ENCODE measurements at regions not wholly inside any gene's neighbourhood (a gene's known extent, or its start where the extent isn't known, plus 50 kb on each side); places are given as distances from the start of the nearest gene placed in this dataset.
"Not testable (repeated sequence)": the region's sequence is repeated elsewhere in the genome, so short reads cannot be mapped to it uniquely, and the experiment has no call there.

GRCh38 chr21:31530897-31531705, 128.4 kb upstream of the SOD1 start:
- no peak for DNase-seq

DNA sequence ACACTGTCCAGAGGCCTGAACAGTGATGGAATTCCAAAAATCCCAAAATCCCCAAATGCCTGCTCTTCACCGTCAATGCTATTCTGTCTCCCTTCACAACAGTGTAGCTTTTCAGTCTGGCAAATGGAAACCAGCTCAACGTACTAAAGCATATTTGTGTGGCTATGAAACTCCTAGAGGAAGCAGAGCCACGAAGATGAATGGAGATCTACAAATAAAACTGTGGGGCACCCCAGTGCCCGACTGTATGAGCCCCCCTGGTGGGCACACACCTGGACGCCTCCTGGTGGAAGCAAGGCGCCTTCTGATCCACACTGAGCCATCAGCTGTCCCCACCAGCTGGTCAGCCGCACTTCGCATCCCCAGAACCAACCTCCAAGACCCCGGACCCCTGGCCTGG, 129.1 kb upstream of the SOD1 start:
- DNase-seq = no peak

GRCh38 chr21:31529406-31529805, 130.1 kb upstream of the SOD1 start:
- DNase-seq = no peak

GRCh38 chr21:31526040-31526439, 133.5 kb upstream of the SOD1 start:
- DNase-seq = no peak

DNA sequence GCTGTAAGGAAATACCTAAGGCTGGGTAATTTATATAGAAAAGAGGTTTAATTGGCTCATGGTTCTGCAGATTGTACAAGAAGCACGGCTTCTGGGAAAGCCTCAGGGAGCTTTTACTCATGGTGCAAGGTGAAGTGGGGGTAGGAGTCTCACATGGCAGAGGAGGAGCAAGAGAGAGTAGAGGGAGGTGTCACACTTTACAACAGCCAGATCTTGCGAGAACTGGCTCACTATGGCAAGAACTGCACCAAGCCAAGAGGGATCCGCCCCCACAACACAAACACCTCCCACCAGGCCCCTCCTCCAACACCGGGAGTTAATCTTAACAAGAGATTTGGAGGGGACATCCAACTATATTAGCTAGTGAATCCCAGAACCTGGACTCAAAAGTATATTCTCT, 135.4 kb upstream of the SOD1 start:
- no peak for DNase-seq

DNA sequence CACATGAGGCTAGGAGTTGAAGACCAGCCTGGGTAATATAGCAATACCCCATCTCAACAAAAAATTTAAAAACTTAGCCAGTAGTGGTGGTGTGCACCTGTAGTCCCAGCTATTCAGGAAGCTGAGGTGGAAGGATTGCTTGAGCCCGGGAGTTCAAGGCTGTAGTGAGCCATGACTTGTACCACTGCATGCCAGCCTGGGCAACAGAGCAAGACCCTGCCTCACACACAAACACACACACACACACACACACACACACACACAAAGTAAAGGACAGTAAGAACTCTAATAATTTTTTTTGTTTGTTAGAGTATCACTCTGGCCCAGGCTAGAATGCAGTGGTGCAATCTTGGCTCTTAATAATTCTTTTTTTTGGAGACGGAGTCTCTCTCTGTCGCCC, 138.0 kb upstream of the SOD1 start:
- no peak for DNase-seq

GRCh38 chr21:31520561-31521098, 138.9 kb upstream of the SOD1 start:
- DNase-seq = no peak

DNA sequence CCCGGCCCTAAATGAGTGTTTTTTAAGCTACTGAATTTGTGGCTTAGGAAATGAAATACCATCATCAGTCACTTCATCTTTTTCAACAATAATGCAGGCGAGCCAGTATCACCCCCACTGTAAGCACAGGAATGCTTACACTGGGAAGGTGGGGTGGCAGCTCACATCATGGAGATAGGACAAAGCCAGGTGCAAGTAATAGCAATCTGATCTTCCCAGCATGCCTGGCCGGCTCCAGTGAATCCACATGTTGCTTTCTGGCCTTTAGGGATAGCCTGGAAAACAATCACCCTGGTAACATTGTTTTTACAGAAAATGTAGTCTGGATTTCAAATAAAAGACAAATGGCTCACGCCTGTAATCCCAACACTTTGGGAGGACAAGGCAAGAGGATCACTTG, 140.9 kb upstream of the SOD1 start:
- no peak for DNase-seq

DNA sequence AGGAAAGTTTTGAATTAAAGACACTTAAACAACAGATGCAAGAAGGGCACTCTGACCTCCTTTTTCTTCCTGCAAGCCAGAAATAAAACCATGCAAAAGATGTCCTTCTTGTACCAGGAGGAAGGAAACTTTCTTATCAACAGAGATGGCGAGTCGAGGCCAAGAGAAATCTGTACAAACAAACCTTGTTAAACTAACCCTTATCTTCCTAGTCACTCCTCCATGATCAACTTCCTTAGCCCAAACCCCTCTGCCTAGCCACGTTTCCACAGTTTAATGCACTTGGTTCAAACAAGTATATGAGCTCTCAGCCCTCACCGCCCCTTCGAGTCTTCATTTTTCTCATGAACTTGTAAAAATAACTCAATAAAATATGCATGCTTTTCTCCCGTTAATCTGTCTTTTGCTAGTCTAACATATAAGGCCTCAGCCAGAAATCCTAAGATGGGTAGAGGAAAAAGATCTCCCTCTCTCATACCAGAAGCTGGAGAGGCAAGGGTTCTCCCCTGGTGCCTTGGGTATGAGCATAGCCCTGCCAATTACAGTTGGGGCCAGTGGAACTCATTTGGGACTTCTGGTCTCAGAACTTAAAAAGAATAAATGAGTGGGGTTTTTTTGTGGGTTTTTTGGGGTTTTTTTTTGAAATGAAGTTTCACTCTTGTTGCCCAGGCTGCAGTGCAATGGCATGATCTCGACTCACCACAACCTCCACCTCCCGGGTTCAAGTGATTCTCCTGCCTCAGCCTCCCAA, 141.7 kb upstream of the SOD1 start:
- no peak for DNase-seq

DNA sequence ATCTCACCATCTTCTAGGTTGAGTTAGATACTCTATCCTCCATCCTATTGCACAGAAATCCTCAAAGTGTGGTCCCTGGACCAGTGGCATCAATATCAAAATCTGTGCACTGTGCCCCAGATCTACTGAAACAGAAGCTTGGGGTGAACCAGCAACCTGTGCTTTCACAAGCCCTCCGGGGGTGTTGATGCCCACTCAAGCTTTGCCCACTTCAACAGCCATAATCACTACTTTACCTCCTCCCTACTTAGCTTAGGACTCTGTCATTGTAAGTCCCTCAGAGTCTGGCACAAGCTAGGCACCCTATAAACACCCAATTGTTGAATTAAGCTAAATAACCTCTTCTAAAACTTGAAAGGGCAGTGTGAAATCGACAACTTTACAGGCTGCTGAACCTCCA, 144.2 kb upstream of the SOD1 start:
- no peak for DNase-seq

- no peak for DNase-seq
Measured at GRCh38 chr21:31514598-31514997, 144.9 kb upstream of the SOD1 start.

- DNase-seq = not testable (repeated sequence)
Measured at GRCh38 chr21:31513541-31513940, 146.0 kb upstream of the SOD1 start.

GRCh38 chr21:31511999-31512398, 147.5 kb upstream of the SOD1 start:
- DNase-seq = not testable (repeated sequence)

- DNase-seq = no peak
Measured at GRCh38 chr21:31511258-31511657, 148.2 kb upstream of the SOD1 start.

GRCh38 chr21:31509194-31510017, 150.1 kb upstream of the SOD1 start:
- DNase-seq = peak; percentile 94

- DNase-seq = no peak
Measured at GRCh38 chr21:31505975-31506374, 153.5 kb upstream of the SOD1 start.

GRCh38 chr21:31503939-31504338, 155.6 kb upstream of the SOD1 start:
- no peak for DNase-seq

DNA sequence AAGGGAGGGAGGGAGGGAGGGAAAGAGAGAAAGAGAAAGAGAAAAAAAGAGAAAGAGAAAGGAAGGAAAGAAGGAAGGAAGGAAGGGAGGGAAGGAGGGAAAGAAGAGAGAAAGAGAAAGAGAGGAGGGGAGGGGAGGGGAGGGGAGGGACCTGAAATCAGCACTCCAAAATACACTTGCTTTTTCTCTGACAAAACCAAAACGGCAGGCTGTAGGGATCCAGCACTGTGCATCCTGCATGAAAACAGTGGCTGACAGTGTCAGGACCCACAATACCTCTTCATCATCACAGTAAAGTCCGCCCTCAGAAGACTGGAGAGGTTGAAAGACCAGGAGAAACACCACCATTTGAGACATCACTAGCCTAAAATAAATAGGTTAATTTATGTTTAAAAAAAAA, 156.0 kb upstream of the SOD1 start:
- DNase-seq = no peak

- DNase-seq = no peak
Measured at GRCh38 chr21:31502537-31503143, 156.9 kb upstream of the SOD1 start.

DNA sequence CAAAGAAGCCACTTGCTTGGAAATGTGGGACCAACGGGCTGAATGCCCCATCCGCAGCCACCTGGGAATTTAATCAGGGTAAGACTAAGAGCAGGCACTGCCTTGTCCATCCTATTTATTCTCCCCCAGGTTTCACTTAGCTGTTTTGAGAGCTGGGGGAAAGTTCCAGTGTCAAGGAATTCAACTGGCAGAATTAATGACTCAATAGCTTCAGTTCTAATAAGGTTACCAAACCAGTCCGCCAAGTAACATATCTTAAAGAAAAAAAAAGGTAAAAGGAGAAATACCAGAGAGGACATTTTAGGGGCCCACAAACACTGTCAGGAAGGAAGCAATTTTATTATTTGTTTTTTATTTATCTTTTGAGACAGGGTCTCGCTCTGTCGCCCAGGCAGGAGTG, 157.6 kb upstream of the SOD1 start:
- DNase-seq = no peak

DNA sequence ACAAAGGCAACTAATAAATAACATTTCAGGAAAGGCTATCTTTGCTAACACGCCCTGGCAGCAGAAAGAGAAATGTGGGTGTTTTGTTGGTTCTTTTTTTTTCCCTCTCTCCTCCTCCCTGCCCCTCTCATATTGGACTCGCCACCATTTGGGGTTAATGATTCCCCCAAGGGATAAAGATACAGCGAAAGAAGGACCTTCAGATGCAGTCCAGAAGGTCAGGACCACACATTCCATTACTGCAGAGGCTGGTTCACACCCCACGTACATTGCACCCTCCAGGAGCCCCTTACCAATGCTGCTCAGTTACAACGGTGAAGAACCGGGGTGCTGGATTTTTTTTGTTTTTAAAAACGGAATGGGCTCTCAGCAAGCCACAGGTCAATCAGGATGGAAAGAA, 156.9 kb upstream of the TIAM1 start:
- no peak for DNase-seq

DNA sequence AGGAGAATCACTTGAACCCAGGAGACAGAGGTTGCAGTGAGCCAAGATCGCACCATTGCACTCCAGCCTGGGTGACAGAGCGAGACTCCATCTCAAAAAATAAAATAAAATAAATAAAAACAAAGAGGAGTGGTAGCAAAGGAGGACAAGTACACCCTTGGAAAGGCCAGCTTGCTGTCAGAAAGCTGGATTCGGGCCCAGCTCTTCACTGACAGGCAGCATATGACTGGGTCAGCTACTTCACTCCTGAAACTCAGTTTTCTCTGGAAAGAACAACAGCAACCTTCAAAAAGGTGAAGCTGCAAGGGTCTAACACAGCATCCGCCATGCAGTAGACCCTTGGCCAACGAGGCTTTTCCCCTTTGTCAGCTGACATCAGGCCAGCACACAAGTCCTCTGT, 156.0 kb upstream of the TIAM1 start:
- no peak for DNase-seq

GRCh38 chr21:31498985-31499384, 154.9 kb upstream of the TIAM1 start:
- DNase-seq = no peak
